A549 (cell line): ENCODE measurements at regions not wholly inside any gene's neighbourhood (a gene's known extent, or its start where the extent isn't known, plus 50 kb on each side); places are given as distances from the start of the nearest gene placed in this dataset.
A peak's percentile ranks its signal among the peaks of the same experiment; 100 is the strongest.

ENCODE experiments used
- ATAC-seq, 2 experiments: fragments of 200-7000 bp in 1 of 2; fragments of >200 bp in 1 of 2; cut with Nextera tagmentation in 1 of 2; cut with Tn5 transposase in 1 of 2; 3 replicates each; pipeline versions ENCODE4 v1.8.0 to v1.9.1; 2018 to 2020; ENCODE audit warnings: mild to moderate bottlenecking in 1 of 2, moderate library complexity in 1 of 2
- CTCF ChIA-PET: fragments of 300-600 bp; sonication (Branson Sonifier 250); formaldehyde crosslinking; extraction: SDS; loops from one replicate; lab custom pipeline; 2021; ENCODE audit warnings: antibody characterized with exemption, inconsistent platforms; lab: Yijun Ruan, JAX
- POLR2A ChIA-PET: fragments of 350-600 bp; formaldehyde crosslinking; extraction: SDS; loops from one replicate; lab custom pipeline; 2021; ENCODE audit warnings: antibody characterized with exemption, inconsistent platforms; lab: Yijun Ruan, JAX
- DNase-seq, 2 experiments: peaks; one replicate each; pipeline versions ENCODE4 v3.0.0 to v3.0.0-alpha.2; 2011 to 2016; ENCODE audit warnings: low read depth in 1 of 2, low spot score in 1 of 2
- FAIRE-seq: peaks from 2 replicates; lab custom pipeline; 2011; peaks lifted over from hg19 to GRCh38; lab: Jason Lieb, UNC
- H3K27ac ChIP-seq, 2 experiments: fragments of >200 bp; sonication (Bioruptor Twin); formaldehyde crosslinking; 3 replicates each; pipeline ENCODE4 v1.5.1; 2016 to 2017
- H3K4me1 ChIP-seq: fragments of >200 bp; sonication (Bioruptor Twin); formaldehyde crosslinking; 3 replicates; pipeline ENCODE4 v1.6.1; 2016
- H3K4me2 ChIP-seq: fragments of >200 bp; sonication (Bioruptor Twin); formaldehyde crosslinking; 3 replicates; pipeline ENCODE4 v1.6.1; 2016
- H3K4me3 ChIP-seq: fragments of >200 bp; sonication (Bioruptor Twin); formaldehyde crosslinking; 3 replicates; pipeline ENCODE4 v1.5.1; 2016
- H3K9me3 ChIP-seq: fragments of >200 bp; sonication (Bioruptor Twin); formaldehyde crosslinking; 3 replicates; pipeline ENCODE4 v1.6.1; 2016
- CHD2 ChIP-seq: fragments of 150-350 bp; IDR thresholded peaks from 2 replicates; pipeline ENCODE4 v1.6.1; 2014; ENCODE audit warnings: low read length; ENCODE audit not compliant: partially characterized antibody
- FOSL2 ChIP-seq, 2 experiments: fragments of 450-650 bp in 1 of 2; fragments of >200 bp in 1 of 2; sonication (Bioruptor Twin) in 1 of 2; formaldehyde crosslinking; IDR thresholded peaks; 2 replicates each; pipeline versions ENCODE4 v1.5.0 to v1.6.1; 2016 to 2020; ENCODE audit warnings: mild to moderate bottlenecking in 1 of 2, moderate library complexity in 1 of 2
- FOXS1 ChIP-seq: fragments of 250-450 bp; sonication (Bioruptor Pico); IDR thresholded peaks from 2 replicates; pipeline ENCODE4 v1.5.0; 2020; ENCODE audit warnings: mild to moderate bottlenecking, moderate library complexity
- GATA3 ChIP-seq: IDR thresholded peaks from 2 replicates; pipeline ENCODE4 v1.6.1; 2012; ENCODE audit warnings: borderline replicate concordance
- HDAC2 ChIP-seq: fragments of 200-600 bp; sonication (generic); IDR thresholded peaks from 2 replicates; pipeline ENCODE4 v1.6.1; 2016
- HOXA7 ChIP-seq: fragments of 250-450 bp; sonication (Bioruptor Pico); IDR thresholded peaks from 2 replicates; pipeline ENCODE4 v1.5.0; 2020; ENCODE audit warnings: mild to moderate bottlenecking, moderate library complexity
- HOXB13 ChIP-seq: fragments of 250-450 bp; sonication (Bioruptor Pico); IDR thresholded peaks from 2 replicates; pipeline ENCODE4 v1.5.0; 2020; ENCODE audit warnings: low read depth, mild to moderate bottlenecking, moderate library complexity
- KDM5A ChIP-seq: fragments of 200-600 bp; sonication (generic); IDR thresholded peaks from 2 replicates; pipeline ENCODE4 v1.6.1; 2016; ENCODE audit warnings: antibody characterized with exemption, mild to moderate bottlenecking
- MAFK ChIP-seq: fragments of 450-650 bp; IDR thresholded peaks from 2 replicates; pipeline ENCODE4 v1.6.1; 2014; ENCODE audit not compliant: partially characterized antibody
- MYC ChIP-seq: IDR thresholded peaks from 2 replicates; pipeline ENCODE4 v1.6.1; 2012; ENCODE audit warnings: mild to moderate bottlenecking, inconsistent platforms, low read length, improper control_type of control experiment, borderline replicate concordance
- NFE2L2 ChIP-seq: fragments of 150-350 bp; conservative IDR thresholded peaks from 2 replicates; pipeline ENCODE4 v1.6.1; 2014; ENCODE audit warnings: low read length
- NPAS2 ChIP-seq: fragments of 250-450 bp; sonication (Bioruptor Pico); IDR thresholded peaks from 2 replicates; pipeline ENCODE4 v1.8.0; 2022; ENCODE audit warnings: mild to moderate bottlenecking, moderate library complexity, borderline replicate concordance
- RAD21 ChIP-seq, 2 experiments: fragments of >200 bp in 1 of 2; sonication (Bioruptor Twin) in 1 of 2; formaldehyde crosslinking in 1 of 2; IDR thresholded peaks in 1 of 2; conservative IDR thresholded peaks in 1 of 2; 2 replicates in 1 of 2; 3 replicates in 1 of 2; pipeline ENCODE4 v1.6.1; 2012 to 2018; ENCODE audit warnings: inconsistent platforms in 1 of 2
- RARB ChIP-seq: fragments of 250-450 bp; sonication (Bioruptor Pico); IDR thresholded peaks from 2 replicates; pipeline ENCODE4 v1.8.0; 2021; ENCODE audit warnings: mild to moderate bottlenecking, moderate library complexity
- RCOR1 ChIP-seq: fragments of 150-350 bp; IDR thresholded peaks from 2 replicates; pipeline ENCODE4 v1.6.1; 2014; ENCODE audit warnings: antibody characterized with exemption, low read length, low read depth
- TP53 ChIP-seq: fragments of 250-450 bp; sonication (Bioruptor Pico); IDR thresholded peaks from 2 replicates; pipeline ENCODE4 v1.5.0; 2021; ENCODE audit warnings: mild to moderate bottlenecking, moderate library complexity
- ZC3H11A ChIP-seq: fragments of 450-650 bp; IDR thresholded peaks from 2 replicates; pipeline ENCODE4 v1.6.1; 2014; ENCODE audit warnings: antibody characterized with exemption, mild to moderate bottlenecking
- ZSCAN20 ChIP-seq: fragments of 250-450 bp; sonication (Bioruptor Pico); IDR thresholded peaks from 2 replicates; pipeline ENCODE4 v1.8.0; 2022; ENCODE audit warnings: mild to moderate bottlenecking, moderate library complexity
- WGBS: methylation state at CpG from one replicate; pipeline ENCODE4 v1.1.6; 2017; ENCODE audit errors: missing lambda C conversion rate; 5-methylcytosine and 5-hydroxymethylcytosine counted together
- TF ChIP-seq, protein P1 (sequence below): fragments of 200-600 bp; sonication (generic); IDR thresholded peaks from 2 replicates; pipeline ENCODE4 v1.6.1; 2016; ENCODE audit warnings: antibody characterized with exemption, mild to moderate bottlenecking, moderate library complexity
- TF ChIP-seq, protein P2 (sequence below): fragments of 450-650 bp; IDR thresholded peaks from 2 replicates; pipeline ENCODE4 v1.6.1; 2014; ENCODE audit warnings: antibody characterized with exemption
- TF ChIP-seq, protein P3 (sequence below): fragments of 250-450 bp; sonication (Bioruptor Pico); IDR thresholded peaks from 2 replicates; pipeline ENCODE4 v1.5.0; 2021; ENCODE audit warnings: mild to moderate bottlenecking, moderate library complexity, borderline replicate concordance
- TF ChIP-seq, protein P4 (sequence below): fragments of >200 bp; sonication (Bioruptor Twin); formaldehyde crosslinking; IDR thresholded peaks from 2 replicates; pipeline ENCODE4 v1.6.1; 2016

DNA sequence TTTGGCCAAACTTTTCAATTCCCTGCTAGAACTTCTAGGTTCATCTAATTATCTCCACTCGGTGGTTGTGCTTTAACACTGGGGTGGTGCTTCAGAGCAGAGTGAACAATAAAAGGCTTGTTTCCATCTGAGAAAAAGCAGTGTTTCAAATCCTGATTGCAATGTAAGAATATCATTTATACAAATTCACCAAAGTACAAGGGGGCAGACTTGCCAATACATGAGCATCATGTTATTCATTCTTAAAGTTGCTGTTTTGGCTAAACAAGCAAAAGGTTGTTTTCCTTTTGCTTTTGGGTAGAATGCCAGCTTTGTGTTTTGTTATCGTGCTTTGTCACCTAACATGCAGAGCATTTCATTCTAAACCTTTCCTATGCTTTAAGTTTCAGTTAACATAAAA is 78.5 kb upstream of the UBAC2 start (continued):
- TF ChIP-seq, protein P1, sequence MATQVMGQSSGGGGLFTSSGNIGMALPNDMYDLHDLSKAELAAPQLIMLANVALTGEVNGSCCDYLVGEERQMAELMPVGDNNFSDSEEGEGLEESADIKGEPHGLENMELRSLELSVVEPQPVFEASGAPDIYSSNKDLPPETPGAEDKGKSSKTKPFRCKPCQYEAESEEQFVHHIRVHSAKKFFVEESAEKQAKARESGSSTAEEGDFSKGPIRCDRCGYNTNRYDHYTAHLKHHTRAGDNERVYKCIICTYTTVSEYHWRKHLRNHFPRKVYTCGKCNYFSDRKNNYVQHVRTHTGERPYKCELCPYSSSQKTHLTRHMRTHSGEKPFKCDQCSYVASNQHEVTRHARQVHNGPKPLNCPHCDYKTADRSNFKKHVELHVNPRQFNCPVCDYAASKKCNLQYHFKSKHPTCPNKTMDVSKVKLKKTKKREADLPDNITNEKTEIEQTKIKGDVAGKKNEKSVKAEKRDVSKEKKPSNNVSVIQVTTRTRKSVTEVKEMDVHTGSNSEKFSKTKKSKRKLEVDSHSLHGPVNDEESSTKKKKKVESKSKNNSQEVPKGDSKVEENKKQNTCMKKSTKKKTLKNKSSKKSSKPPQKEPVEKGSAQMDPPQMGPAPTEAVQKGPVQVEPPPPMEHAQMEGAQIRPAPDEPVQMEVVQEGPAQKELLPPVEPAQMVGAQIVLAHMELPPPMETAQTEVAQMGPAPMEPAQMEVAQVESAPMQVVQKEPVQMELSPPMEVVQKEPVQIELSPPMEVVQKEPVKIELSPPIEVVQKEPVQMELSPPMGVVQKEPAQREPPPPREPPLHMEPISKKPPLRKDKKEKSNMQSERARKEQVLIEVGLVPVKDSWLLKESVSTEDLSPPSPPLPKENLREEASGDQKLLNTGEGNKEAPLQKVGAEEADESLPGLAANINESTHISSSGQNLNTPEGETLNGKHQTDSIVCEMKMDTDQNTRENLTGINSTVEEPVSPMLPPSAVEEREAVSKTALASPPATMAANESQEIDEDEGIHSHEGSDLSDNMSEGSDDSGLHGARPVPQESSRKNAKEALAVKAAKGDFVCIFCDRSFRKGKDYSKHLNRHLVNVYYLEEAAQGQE: no peak

DNA sequence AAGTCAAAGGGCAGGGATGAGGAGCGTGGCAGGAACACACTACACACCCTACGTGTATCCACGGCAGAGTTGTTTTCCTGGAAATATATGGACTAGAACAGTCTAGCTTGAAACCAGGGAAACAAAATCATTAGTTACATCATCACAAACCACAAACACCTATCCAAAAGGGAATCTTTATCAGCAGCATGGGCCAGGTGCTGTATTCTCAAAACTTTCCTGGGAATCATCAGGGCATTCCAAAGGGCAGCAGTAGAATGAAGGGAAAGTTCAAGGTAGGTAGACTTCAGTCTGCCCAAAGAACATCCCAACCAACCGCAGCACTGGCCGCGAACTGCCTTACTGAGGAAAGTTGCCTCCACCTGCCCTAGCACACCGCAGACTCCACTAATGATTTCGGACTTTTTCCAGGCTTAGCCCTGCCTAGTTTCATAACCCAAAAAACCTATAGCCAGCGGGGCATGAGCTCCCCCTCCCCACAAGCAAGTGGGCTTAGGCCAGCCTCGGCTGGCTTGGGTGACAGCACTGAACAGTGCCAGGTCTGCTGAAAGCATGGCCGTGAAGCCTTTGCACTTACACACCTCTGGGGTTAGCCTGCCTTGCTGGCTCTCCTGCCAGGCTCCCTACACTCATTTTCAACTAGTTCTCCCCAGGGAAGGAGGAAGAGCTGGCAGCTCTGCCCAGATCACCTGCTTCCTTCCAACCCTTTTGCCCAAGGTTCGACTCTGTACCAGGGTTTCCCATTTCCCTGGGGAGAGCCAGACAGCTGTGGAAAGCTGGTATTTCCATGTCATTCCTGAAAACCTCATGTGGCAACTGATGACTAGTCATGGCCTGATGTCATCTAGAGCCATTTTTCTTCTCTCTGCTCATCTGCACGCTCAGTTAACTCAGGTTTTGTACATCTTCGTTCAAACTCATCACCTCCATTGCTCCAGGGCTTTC is 77.3 kb upstream of the UBAC2 start:
- no peak overlapping the region for H3K4me2 ChIP-seq
- no peak overlapping the region for H3K4me3 ChIP-seq
- CTCF ChIA-PET: interaction anchor here (1.0 kb wide), 1 partner anchor 53 kb away, joined by 3 read pairs; no protein-coding TSS in a partner anchor
- H3K4me1 ChIP-seq: peaks cover 12% of the 10 kb centered on the region; the same call in 2 of the 3 replicates
- no peak for FAIRE-seq
- no peaks in the 10 kb centered on the region for H3K9me3 ChIP-seq
- peak overlapping the region; percentile 51 to 81; a peak in 4 of 6 replicates for H3K27ac ChIP-seq
- 88% methylated on average over 14 of the region's 14 CpGs for WGBS
- no peak for DNase-seq
- TF ChIP-seq HDAC2 (no peak), CHD2 (no peak), ZSCAN20 (CRISPR knock-in tag) (no peak), NFE2L2 (no peak), HOXB13 (no peak)
- TF ChIP-seq, protein P1: no peak
- TF ChIP-seq, all 56 proteins: peak for 0
- ATAC-seq: no peak
- POLR2A ChIA-PET: no interaction called here

DNA sequence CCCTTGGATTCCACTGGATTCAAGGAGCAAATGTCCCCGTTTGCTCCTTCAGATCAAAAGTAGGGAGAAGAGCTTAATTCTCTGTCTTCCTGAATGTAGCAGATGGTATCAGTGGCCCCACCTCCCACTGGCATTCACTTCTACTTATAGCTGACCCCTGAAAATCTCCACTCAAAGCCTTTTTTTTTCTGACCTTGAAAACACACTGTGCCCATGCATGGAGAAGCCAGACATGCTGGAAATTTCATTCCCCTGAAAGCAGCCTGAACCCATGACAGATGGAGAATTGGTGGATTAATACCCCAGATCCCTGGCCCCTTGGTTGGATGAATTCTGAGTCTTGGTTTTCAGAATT is 76.6 kb upstream of the UBAC2 start:
- H3K4me2 ChIP-seq: no peak overlapping the region
- H3K4me1 ChIP-seq: peaks cover 12% of the 10 kb centered on the region; the same call in 2 of the 3 replicates
- DNase-seq: no peak
- WGBS: 83% methylated on average over 1 of the region's 1 CpG
- ChIA-PET CTCF (interaction anchor here (1.0 kb wide), 1 partner anchor 52 kb away, joined by 3 read pairs; no protein-coding TSS in a partner anchor), POLR2A (no interaction called here)
- no peaks in the 10 kb centered on the region for H3K9me3 ChIP-seq
- no peak for ATAC-seq
- no peak for FAIRE-seq
- H3K4me3 ChIP-seq: no peak overlapping the region
- peak overlapping the region; percentile 51 to 81 for H3K27ac ChIP-seq
- TF ChIP-seq TP53 (CRISPR knock-in tag) (no peak), GATA3 (no peak), RAD21 (conservative IDR thresholded peaks at IDR 0.05 in 1 of 2, IDR thresholded peaks at IDR 0.05 in 1 of 2) (no peak), HOXB13 (no peak), CHD2 (no peak), ZC3H11A (no peak), RCOR1 (no peak), MAFK (no peak), RARB (CRISPR knock-in tag) (no peak), FOXS1 (CRISPR knock-in tag) (no peak), KDM5A (no peak), FOSL2 (IDR thresholded peaks at IDR 0.05) (no peak), FOSL2 (CRISPR knock-in tag; IDR thresholded peaks at IDR 0.05) (no peak), HOXA7 (no peak), MYC (no peak), NPAS2 (CRISPR knock-in tag) (no peak)
- TF ChIP-seq, protein P2, sequence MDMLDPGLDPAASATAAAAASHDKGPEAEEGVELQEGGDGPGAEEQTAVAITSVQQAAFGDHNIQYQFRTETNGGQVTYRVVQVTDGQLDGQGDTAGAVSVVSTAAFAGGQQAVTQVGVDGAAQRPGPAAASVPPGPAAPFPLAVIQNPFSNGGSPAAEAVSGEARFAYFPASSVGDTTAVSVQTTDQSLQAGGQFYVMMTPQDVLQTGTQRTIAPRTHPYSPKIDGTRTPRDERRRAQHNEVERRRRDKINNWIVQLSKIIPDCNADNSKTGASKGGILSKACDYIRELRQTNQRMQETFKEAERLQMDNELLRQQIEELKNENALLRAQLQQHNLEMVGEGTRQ: no peak
- TF ChIP-seq, protein P3, sequence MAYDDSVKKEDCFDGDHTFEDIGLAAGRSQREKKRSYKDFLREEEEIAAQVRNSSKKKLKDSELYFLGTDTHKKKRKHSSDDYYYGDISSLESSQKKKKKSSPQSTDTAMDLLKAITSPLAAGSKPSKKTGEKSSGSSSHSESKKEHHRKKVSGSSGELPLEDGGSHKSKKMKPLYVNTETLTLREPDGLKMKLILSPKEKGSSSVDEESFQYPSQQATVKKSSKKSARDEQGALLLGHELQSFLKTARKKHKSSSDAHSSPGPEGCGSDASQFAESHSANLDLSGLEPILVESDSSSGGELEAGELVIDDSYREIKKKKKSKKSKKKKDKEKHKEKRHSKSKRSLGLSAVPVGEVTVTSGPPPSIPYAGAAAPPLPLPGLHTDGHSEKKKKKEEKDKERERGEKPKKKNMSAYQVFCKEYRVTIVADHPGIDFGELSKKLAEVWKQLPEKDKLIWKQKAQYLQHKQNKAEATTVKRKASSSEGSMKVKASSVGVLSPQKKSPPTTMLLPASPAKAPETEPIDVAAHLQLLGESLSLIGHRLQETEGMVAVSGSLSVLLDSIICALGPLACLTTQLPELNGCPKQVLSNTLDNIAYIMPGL (CRISPR knock-in tag): no peak
- TF ChIP-seq, protein P4, sequence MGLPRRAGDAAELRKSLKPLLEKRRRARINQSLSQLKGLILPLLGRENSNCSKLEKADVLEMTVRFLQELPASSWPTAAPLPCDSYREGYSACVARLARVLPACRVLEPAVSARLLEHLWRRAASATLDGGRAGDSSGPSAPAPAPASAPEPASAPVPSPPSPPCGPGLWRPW: no peak
